Duodenal mucosa (tissue), 2 donors: ENCODE measurements at regions not wholly inside any gene's neighbourhood (a gene's known extent, or its start where the extent isn't known, plus 50 kb on each side); places are given as distances from the start of the nearest gene placed in this dataset.
"Not testable (repeated sequence)": the region's sequence is repeated elsewhere in the genome, so short reads cannot be mapped to it uniquely, and the experiment has no call there.

ENCODE experiments used
- H3K27ac ChIP-seq: one replicate; pipeline ENCODE4 v1.7.0; 2013; ENCODE audit warnings: low read depth, low read length
- H3K27me3 ChIP-seq, 2 donors: one replicate each; pipeline ENCODE4 v1.7.0; 2013; ENCODE audit warnings: low read length in 2 of 2, control low read depth in 1 of 2; ENCODE audit not compliant: insufficient read depth in 2 of 2, control insufficient read depth in 1 of 2
- H3K36me3 ChIP-seq, 2 donors: one replicate each; pipeline ENCODE4 v1.7.0; 2013; ENCODE audit warnings: low read length in 2 of 2, control low read depth in 1 of 2; ENCODE audit not compliant: insufficient read depth in 2 of 2, control insufficient read depth in 1 of 2
- H3K4me1 ChIP-seq, 2 donors: one replicate each; pipeline ENCODE4 v1.7.0; 2013; ENCODE audit warnings: low read length in 2 of 2, control low read depth in 1 of 2; ENCODE audit not compliant: insufficient read depth in 2 of 2, control insufficient read depth in 1 of 2
- H3K4me3 ChIP-seq, 2 donors: one replicate each; pipeline ENCODE4 v1.7.0; 2013; ENCODE audit warnings: low read length in 2 of 2, low read depth in 1 of 2
- H3K9ac ChIP-seq, 2 donors: one replicate each; pipeline ENCODE4 v1.7.0; 2013; ENCODE audit warnings: low read length in 2 of 2, low read depth in 1 of 2
- H3K9me3 ChIP-seq, 2 donors: one replicate each; pipeline ENCODE4 v1.7.0; 2013; ENCODE audit warnings: low read length in 2 of 2, control low read depth in 1 of 2; ENCODE audit not compliant: control insufficient read depth in 1 of 2

DNA sequence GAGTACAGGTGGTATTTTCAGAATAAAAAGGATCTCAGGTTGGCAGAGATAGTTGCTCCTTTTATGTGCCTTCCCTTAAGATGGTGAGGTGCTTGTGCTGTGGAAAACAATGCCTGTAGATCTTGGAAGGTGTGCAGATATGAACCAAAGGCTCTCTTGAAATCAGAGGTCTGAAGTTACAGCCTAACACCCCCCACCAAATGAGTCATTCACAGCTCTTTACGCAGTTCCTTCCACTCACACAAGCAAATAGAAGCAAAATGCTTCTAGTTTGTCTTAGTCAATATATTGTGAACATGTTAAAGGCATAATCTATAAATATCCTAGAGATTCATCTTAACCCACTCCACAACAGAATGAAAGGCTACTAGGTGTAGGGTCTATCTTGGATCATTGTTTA lies 128.9 kb upstream of the NR5A2 start:
- Histone ChIP-seq H3K4me3 (no peak overlapping the region), H3K36me3 (no peaks in the 10 kb centered on the region), H3K27me3 (no peaks in the 10 kb centered on the region), H3K4me1 (no peaks in the 10 kb centered on the region), H3K9me3 (no peaks in the 10 kb centered on the region), H3K27ac (no peak overlapping the region), H3K9ac (no peak overlapping the region)

DNA sequence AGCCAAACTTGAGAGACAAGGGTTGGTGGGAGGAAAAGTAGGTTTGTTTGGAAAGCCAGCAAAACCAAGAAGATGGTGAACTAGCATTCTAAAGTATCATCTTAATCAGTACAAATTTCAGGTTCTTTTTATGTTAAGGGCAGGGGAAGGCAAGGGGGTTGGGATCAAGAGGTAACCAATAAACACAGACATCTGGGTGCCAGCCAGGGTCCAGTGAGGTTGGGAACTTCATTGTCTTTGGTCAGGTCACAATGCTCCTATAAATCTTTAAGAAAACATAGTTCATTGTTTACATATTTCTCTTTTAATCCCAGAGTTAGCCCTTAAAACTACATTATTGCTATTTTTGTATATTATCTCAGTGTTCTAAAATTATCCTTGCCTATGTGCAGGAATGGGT lies 126.2 kb upstream of the NR5A2 start:
- no peak overlapping the region for H3K9ac ChIP-seq
- no peaks in the 10 kb centered on the region for H3K4me1 ChIP-seq
- no peak overlapping the region for H3K4me3 ChIP-seq
- H3K9me3 ChIP-seq = no peaks in the 10 kb centered on the region
- no peaks in the 10 kb centered on the region for H3K36me3 ChIP-seq
- no peaks in the 10 kb centered on the region for H3K27me3 ChIP-seq
- no peak overlapping the region for H3K27ac ChIP-seq

DNA sequence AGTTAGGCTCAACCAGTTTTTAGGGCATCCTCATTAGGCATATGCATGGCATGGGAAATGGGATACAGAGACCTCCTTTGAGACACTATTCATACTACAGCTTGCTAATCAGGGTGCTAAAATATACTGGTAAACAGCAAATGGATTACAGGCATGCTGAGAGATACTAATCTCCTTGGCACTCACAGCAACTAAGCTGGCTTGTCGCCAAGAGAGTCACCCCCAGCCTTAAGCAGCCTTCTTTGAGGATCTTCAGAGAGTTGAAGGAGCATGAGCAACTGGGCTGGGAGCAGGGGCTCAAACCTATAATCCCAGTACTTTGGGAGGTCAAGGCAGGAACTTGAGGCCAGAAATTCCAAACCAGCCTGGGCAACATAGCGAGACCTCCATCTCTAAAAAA lies 120.1 kb upstream of the NR5A2 start:
- Histone ChIP-seq H3K4me1 (no peaks in the 10 kb centered on the region), H3K36me3 (no peaks in the 10 kb centered on the region), H3K9ac (no peak overlapping the region), H3K27me3 (no peaks in the 10 kb centered on the region), H3K27ac (no peak overlapping the region), H3K4me3 (no peak overlapping the region), H3K9me3 (no peaks in the 10 kb centered on the region)

DNA sequence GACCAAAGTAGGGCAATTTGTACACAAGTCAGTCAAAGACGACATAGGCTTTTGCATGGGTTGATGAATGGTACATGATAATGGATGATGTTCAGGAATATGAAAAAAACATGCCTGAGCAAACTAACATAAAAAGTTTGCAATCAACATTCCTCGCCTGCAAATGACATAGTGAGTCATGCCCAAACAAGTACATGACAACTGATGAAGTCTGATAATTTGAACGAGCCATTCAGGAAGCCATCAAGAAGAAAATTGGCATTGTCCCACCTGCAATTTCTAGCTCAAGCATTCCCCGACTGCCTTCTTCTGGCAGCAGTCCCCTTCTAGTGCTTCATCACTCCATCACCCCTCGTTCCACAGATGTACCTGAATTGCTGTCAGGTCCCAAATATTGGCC lies 118.4 kb upstream of the NR5A2 start:
- no peaks in the 10 kb centered on the region for H3K4me1 ChIP-seq
- H3K27ac ChIP-seq = no peak overlapping the region
- no peaks in the 10 kb centered on the region for H3K27me3 ChIP-seq
- H3K4me3 ChIP-seq = no peak overlapping the region
- no peaks in the 10 kb centered on the region for H3K9me3 ChIP-seq
- H3K36me3 ChIP-seq = no peaks in the 10 kb centered on the region
- H3K9ac ChIP-seq = no peak overlapping the region

DNA sequence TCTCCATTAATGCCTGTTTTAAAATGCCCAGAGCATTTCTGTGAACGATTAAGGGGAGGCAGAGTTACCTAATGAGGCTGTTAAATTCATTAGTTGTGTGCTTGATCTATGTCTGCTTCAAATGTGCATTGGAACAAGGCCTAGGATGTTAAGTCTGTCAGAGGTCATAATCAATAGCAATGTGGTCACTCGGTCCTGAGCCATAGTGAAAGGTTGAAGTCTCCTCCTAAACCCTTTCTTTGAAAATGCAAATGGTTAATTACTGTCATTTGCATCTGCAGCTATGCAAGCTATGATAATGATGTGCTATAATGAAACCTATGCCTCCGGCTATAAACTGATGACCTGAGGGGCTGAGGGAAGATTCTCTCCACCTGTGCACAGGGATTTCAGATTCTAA lies 114.2 kb upstream of the NR5A2 start:
- no peaks in the 10 kb centered on the region for H3K27me3 ChIP-seq
- no peak overlapping the region for H3K4me3 ChIP-seq
- H3K9me3 ChIP-seq = no peaks in the 10 kb centered on the region
- no peaks in the 10 kb centered on the region for H3K4me1 ChIP-seq
- no peak overlapping the region for H3K27ac ChIP-seq
- no peaks in the 10 kb centered on the region for H3K36me3 ChIP-seq
- H3K9ac ChIP-seq = no peak overlapping the region

DNA sequence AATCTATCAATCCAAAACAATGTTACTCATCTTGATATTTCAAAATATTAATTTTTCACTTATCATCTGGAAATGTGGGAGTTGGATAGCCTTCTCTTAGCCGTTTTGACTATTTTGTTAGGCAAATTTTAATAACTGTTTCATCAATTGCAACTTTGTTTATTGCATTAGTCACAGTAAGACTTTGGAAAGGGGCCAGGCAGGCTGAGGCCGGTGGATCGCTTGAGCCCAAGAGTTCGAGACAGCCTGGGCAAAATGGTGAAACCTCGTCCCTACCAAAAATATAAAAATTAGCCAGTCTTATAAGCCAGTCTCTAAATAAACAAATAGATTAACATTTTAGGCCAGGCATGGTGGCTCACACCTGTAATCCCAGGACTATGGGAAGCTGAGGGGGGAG lies 113.0 kb upstream of the NR5A2 start:
- Histone ChIP-seq H3K36me3 (no peaks in the 10 kb centered on the region), H3K27ac (no peak overlapping the region), H3K27me3 (no peaks in the 10 kb centered on the region)

DNA sequence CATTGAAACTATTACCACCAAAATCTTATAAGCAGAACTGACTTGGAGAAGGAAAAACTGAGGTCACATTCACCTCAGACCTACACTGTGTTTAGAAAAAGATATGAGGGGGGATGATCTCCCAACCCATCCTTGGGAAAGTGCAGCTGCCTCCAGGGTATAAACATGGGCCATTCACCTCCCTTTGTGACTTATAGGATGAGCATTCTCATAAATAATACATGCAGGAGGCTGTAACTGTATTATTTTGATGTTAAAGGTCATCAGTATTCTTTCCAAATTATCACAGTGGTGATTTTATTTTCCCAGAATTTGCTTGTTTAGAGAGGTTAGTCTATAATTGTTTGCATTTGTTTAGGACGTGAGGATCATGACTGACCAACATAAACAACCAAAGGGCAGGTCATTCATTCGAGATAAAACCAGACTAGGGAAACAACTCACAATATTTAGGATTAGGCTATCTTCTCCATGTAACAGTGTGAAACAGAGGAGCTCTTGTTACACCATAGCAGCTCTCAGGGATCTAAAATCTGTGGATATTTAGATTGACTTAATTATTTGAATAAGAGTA lies 109.2 kb upstream of the NR5A2 start:
- H3K27me3 ChIP-seq = no peaks in the 10 kb centered on the region
- no peak overlapping the region for H3K4me3 ChIP-seq
- no peaks in the 10 kb centered on the region for H3K36me3 ChIP-seq
- H3K27ac ChIP-seq = no peak overlapping the region
- H3K9ac ChIP-seq = no peak overlapping the region
- no peaks in the 10 kb centered on the region for H3K4me1 ChIP-seq
- H3K9me3 ChIP-seq = no peaks in the 10 kb centered on the region

More for the DNA sequence above, 113.0 kb upstream of the NR5A2 start:
- Histone ChIP-seq H3K4me1 (no peaks in the 10 kb centered on the region), H3K9me3 (no peaks in the 10 kb centered on the region), H3K9ac (no peak overlapping the region), H3K4me3 (no peak overlapping the region)

DNA sequence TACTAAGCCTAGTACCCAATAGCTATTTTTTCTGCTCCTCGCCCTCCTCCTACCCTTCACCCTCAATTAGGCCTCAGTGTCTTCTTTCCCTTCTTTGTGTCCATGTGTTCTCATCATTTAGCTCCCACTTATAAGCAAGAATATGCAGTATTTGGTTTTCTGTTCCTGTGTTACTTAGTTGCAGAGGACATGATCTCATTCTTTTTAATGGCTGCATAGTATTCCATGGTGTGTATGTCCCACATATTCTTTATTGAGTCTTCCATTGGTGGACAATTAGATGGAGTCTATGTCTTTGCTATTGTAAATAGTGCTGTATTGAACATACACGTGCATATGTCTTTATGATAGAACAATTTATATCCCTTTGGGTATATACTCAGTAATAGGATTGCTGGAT lies 106.9 kb upstream of the NR5A2 start:
- Histone ChIP-seq H3K9ac (no peak overlapping the region), H3K27ac (no peak overlapping the region), H3K4me3 (no peak overlapping the region), H3K36me3 (no peaks in the 10 kb centered on the region), H3K27me3 (no peaks in the 10 kb centered on the region), H3K9me3 (no peaks in the 10 kb centered on the region), H3K4me1 (no peaks in the 10 kb centered on the region)

DNA sequence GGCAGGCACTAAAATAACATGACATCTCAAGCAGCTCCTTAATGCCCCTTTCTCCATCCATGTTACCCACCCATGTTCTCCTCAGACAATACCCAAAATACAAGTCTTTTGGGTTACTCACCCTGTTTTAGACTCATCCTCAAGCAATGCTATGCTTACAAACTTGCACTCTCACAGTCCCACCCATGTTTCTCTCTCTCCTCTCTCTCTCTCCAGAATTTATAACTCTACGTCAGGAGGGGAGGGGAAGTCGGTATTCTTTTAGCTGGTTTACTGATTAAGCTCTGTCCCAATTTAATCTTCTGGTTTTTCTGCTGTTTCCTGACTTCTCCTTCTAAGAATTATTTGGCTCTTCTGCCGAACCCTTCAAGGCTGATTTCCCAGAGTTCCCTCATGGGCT lies 98.0 kb upstream of the NR5A2 start:
- H3K4me1 ChIP-seq = no peaks in the 10 kb centered on the region
- H3K27me3 ChIP-seq = no peaks in the 10 kb centered on the region
- H3K9me3 ChIP-seq = no peaks in the 10 kb centered on the region
- H3K36me3 ChIP-seq = no peaks in the 10 kb centered on the region
- H3K9ac ChIP-seq = no peak overlapping the region
- H3K4me3 ChIP-seq = no peak overlapping the region
- no peak overlapping the region for H3K27ac ChIP-seq

DNA sequence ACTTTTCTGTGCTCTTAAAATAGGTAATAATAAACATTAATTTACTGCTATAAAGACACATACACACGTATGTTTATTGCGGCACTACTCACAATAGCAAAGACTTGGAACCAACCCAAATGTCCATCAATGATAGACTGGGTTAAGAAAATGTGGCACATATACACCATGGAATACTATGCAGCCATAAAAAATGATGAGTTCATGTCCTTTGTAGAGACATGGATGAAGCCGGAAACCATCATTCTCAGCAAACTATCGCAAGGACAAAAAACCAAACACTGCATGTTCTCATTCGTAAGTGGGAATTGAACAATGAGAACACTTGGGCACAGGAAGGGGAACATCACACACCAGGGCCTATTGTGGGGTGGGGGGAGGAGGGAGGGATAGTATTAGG lies 97.4 kb upstream of the NR5A2 start:
- not testable (repeated sequence) for H3K9ac ChIP-seq, H3K27me3 ChIP-seq, H3K4me3 ChIP-seq, H3K27ac ChIP-seq, H3K4me1 ChIP-seq, H3K36me3 ChIP-seq, H3K9me3 ChIP-seq
